Vagina (tissue), 2 donors: ENCODE measurements at regions not wholly inside any gene's neighbourhood (a gene's known extent, or its start where the extent isn't known, plus 50 kb on each side); places are given as distances from the start of the nearest gene placed in this dataset.

ENCODE experiments used
- DNase-seq, 2 donors: peaks; one replicate each; pipeline ENCODE4 v3.0.0-alpha.2; 2017; ENCODE audit errors: extremely low spot score in 2 of 2
- H3K27ac ChIP-seq: fragments of 200-600 bp; sonication (generic); one replicate; pipeline ENCODE4 v1.5.1; 2019
- H3K27me3 ChIP-seq: fragments of 200-600 bp; sonication (generic); one replicate; pipeline ENCODE4 v1.5.1; 2019
- H3K36me3 ChIP-seq, 2 donors: fragments of 200-600 bp; sonication (generic); one replicate each; pipeline ENCODE4 v1.5.1; 2017 to 2019
- H3K4me1 ChIP-seq: fragments of 200-600 bp; sonication (generic); one replicate; pipeline ENCODE4 v1.5.1; 2019
- H3K4me3 ChIP-seq, 2 donors: fragments of 200-600 bp; sonication (generic); 1 replicate in 1 of 2; 2 replicates in 1 of 2; pipeline ENCODE4 v1.5.1; 2016 to 2019
- H3K9me3 ChIP-seq: fragments of 200-600 bp; sonication (generic); one replicate; pipeline ENCODE4 v1.5.1; 2019
- CTCF ChIP-seq, 3 experiments: fragments of 450-650 bp in 2 of 3; fragments of 200-600 bp in 1 of 3; sonication (generic) in 1 of 3; IDR thresholded peaks; one replicate each; pipeline ENCODE4 v1.5.1; 2017 to 2019; ENCODE audit warnings: antibody characterized with exemption in 3 of 3, mild to moderate bottlenecking in 2 of 3, moderate library complexity in 2 of 3
- POLR2A ChIP-seq, 2 donors: fragments of 450-650 bp; IDR thresholded peaks; one replicate each; pipeline ENCODE4 v1.6.1; 2017; ENCODE audit warnings: antibody characterized with exemption in 2 of 2, mild to moderate bottlenecking in 2 of 2, moderate library complexity in 2 of 2
- POLR2AphosphoS5 ChIP-seq, 2 donors: sonication (generic); formaldehyde crosslinking; IDR thresholded peaks; one replicate each; pipeline ENCODE4 v1.9.0; 2017; ENCODE audit warnings: antibody characterized with exemption in 2 of 2, mild to moderate bottlenecking in 2 of 2, low read depth in 1 of 2; ENCODE audit not compliant: insufficient read depth in 1 of 2
- intact Hi-C: fragments of 100-400 bp; cut with DNase I; formaldehyde crosslinking; loops from one replicate; pipeline ENCODE4 v1.15.1; 2023

- H3K27me3 ChIP-seq = no peaks in the 10 kb centered on the region
- intact Hi-C loops = no loop called here
- H3K9me3 ChIP-seq = peaks cover 10% of the 10 kb centered on the region
- no peaks in the 10 kb centered on the region for H3K36me3 ChIP-seq
- TF ChIP-seq CTCF (IDR thresholded peaks at IDR 0.05) = no peak
- no peak for TF ChIP-seq POLR2AphosphoS5 (IDR thresholded peaks at IDR 0.05; ENCODE audit: insufficient read depth in 1 of 2, low read depth in 1 of 2)
- no peak for TF ChIP-seq POLR2A (IDR thresholded peaks at IDR 0.05)
- peaks cover 4% of the 10 kb centered on the region for H3K4me1 ChIP-seq
- no peak overlapping the region for H3K27ac ChIP-seq
- no peak overlapping the region for H3K4me3 ChIP-seq
- no peak for DNase-seq
Measured at GRCh38 chr1:55617288-55617982, 402.3 kb upstream of the USP24 start.

- Histone ChIP-seq H3K9me3 (no peaks in the 10 kb centered on the region), H3K27ac (no peak overlapping the region), H3K4me3 (no peak overlapping the region), H3K36me3 (no peaks in the 10 kb centered on the region), H3K4me1 (peaks cover 4% of the 10 kb centered on the region), H3K27me3 (no peaks in the 10 kb centered on the region)
- intact Hi-C loops = no loop called here
- TF ChIP-seq CTCF (IDR thresholded peaks at IDR 0.05) (no peak), POLR2AphosphoS5 (IDR thresholded peaks at IDR 0.05; ENCODE audit: insufficient read depth in 1 of 2, low read depth in 1 of 2) (no peak), POLR2A (IDR thresholded peaks at IDR 0.05) (no peak)
- no peak for DNase-seq
Measured at GRCh38 chr1:55612988-55613387, 397.8 kb upstream of the USP24 start.

GRCh38 chr1:55611123-55611522 is 396.0 kb upstream of the USP24 start:
- TF ChIP-seq POLR2AphosphoS5 (IDR thresholded peaks at IDR 0.05; ENCODE audit: insufficient read depth in 1 of 2, low read depth in 1 of 2) (no peak), CTCF (IDR thresholded peaks at IDR 0.05) (no peak), POLR2A (IDR thresholded peaks at IDR 0.05) (no peak)
- Histone ChIP-seq H3K9me3 (no peaks in the 10 kb centered on the region), H3K27ac (no peak overlapping the region), H3K4me1 (peaks cover 4% of the 10 kb centered on the region), H3K27me3 (no peaks in the 10 kb centered on the region), H3K36me3 (no peaks in the 10 kb centered on the region), H3K4me3 (no peak overlapping the region)
- intact Hi-C loops = no loop called here
- DNase-seq = no peak

- no peak overlapping the region for H3K4me3 ChIP-seq
- no peak overlapping the region for H3K27ac ChIP-seq
- no peaks in the 10 kb centered on the region for H3K36me3 ChIP-seq
- no peaks in the 10 kb centered on the region for H3K9me3 ChIP-seq
- intact Hi-C loops = no loop called here
- H3K27me3 ChIP-seq = no peaks in the 10 kb centered on the region
- DNase-seq = no peak
- TF ChIP-seq POLR2A (IDR thresholded peaks at IDR 0.05) (no peak), POLR2AphosphoS5 (IDR thresholded peaks at IDR 0.05; ENCODE audit: insufficient read depth in 1 of 2, low read depth in 1 of 2) (no peak), CTCF (IDR thresholded peaks at IDR 0.05) (no peak)
- peaks cover 4% of the 10 kb centered on the region for H3K4me1 ChIP-seq
Measured at GRCh38 chr1:55610203-55610602, 395.0 kb upstream of the USP24 start.

GRCh38 chr1:55609630-55610029 is 394.5 kb upstream of the USP24 start:
- Histone ChIP-seq H3K27ac (no peak overlapping the region), H3K4me3 (no peak overlapping the region), H3K36me3 (no peaks in the 10 kb centered on the region), H3K4me1 (peaks cover 4% of the 10 kb centered on the region), H3K27me3 (no peaks in the 10 kb centered on the region), H3K9me3 (no peaks in the 10 kb centered on the region)
- no peak for DNase-seq
- no peak for TF ChIP-seq CTCF (IDR thresholded peaks at IDR 0.05)
- no peak for TF ChIP-seq POLR2A (IDR thresholded peaks at IDR 0.05)
- TF ChIP-seq POLR2AphosphoS5 (IDR thresholded peaks at IDR 0.05; ENCODE audit: insufficient read depth in 1 of 2, low read depth in 1 of 2) = no peak
- intact Hi-C loops = no loop called here
